ENCODE measurements at regions not wholly inside any gene's neighbourhood (a gene's known extent, or its start where the extent isn't known, plus 50 kb on each side); places are given as distances from the start of the nearest gene placed in this dataset.

- H3K9me3 Mint-ChIP-seq: no peaks in the 10 kb centered on the region
- Histone ChIP-seq H3K27ac (ENCODE audit: low read depth, low read length) (no peak overlapping the region), H3K36me3 (ENCODE audit: control insufficient read depth, insufficient read depth, low read length) (no peaks in the 10 kb centered on the region), H3K9ac (ENCODE audit: extremely low read depth, low read length, poor library complexity, severe bottlenecking) (no peak overlapping the region), H3K9me3 (ENCODE audit: control insufficient read depth, low read length) (no peaks in the 10 kb centered on the region), H3K4me3 (ENCODE audit: low read length) (no peak overlapping the region), H3K4me1 (ENCODE audit: control insufficient read depth, insufficient read depth, low read length) (no peaks in the 10 kb centered on the region), H3K27me3 (ENCODE audit: control insufficient read depth, insufficient read depth, low read length, poor library complexity, severe bottlenecking) (no peaks in the 10 kb centered on the region)
- no peak overlapping the region for H3K27ac Mint-ChIP-seq
- H3K36me3 Mint-ChIP-seq (ENCODE audit: low read depth): no peaks in the 10 kb centered on the region
- no peak for DNase-seq
- H3K4me1 Mint-ChIP-seq: no peaks in the 10 kb centered on the region
- no peak overlapping the region for H3K4me3 Mint-ChIP-seq
- TF ChIP-seq CTCF (conservative IDR thresholded peaks at IDR 0.05): no peak
- peaks cover 2% of the 10 kb centered on the region for H3K27me3 Mint-ChIP-seq (ENCODE audit: insufficient read depth)
Measured at GRCh38 chr7:49577576-49577975, 195.9 kb upstream of the VWC2 start.

- no peaks in the 10 kb centered on the region for H3K9me3 ChIP-seq (ENCODE audit: control insufficient read depth, low read length)
- WGBS, 2 experiments (ENCODE audit: insufficient coverage in 1 of 2, insufficient read length in 1 of 2): 96 to 99% methylated on average over 9 to 13 of the region's 13 CpGs
- Mint-ChIP-seq H3K27ac (no peak overlapping the region), H3K27me3 (ENCODE audit: insufficient read depth) (peaks cover 2% of the 10 kb centered on the region), H3K4me1 (no peaks in the 10 kb centered on the region), H3K36me3 (ENCODE audit: low read depth) (no peaks in the 10 kb centered on the region), H3K9me3 (no peaks in the 10 kb centered on the region), H3K4me3 (no peak overlapping the region)
- H3K36me3 ChIP-seq (ENCODE audit: control insufficient read depth, insufficient read depth, low read length): no peaks in the 10 kb centered on the region
- TF ChIP-seq CTCF (conservative IDR thresholded peaks at IDR 0.05): no peak
- no peak overlapping the region for H3K9ac ChIP-seq (ENCODE audit: extremely low read depth, low read length, poor library complexity, severe bottlenecking)
- no peaks in the 10 kb centered on the region for H3K27me3 ChIP-seq (ENCODE audit: control insufficient read depth, insufficient read depth, low read length, poor library complexity, severe bottlenecking)
- no peak overlapping the region for H3K27ac ChIP-seq (ENCODE audit: low read depth, low read length)
- H3K4me3 ChIP-seq (ENCODE audit: low read length): no peak overlapping the region
- DNase-seq: no peak
- no peaks in the 10 kb centered on the region for H3K4me1 ChIP-seq (ENCODE audit: control insufficient read depth, insufficient read depth, low read length)
Measured at GRCh38 chr7:49579408-49579807, 194.0 kb upstream of the VWC2 start.

- Histone ChIP-seq H3K9me3 (ENCODE audit: control insufficient read depth, low read length) (no peaks in the 10 kb centered on the region), H3K4me1 (ENCODE audit: control insufficient read depth, insufficient read depth, low read length) (no peaks in the 10 kb centered on the region), H3K9ac (ENCODE audit: extremely low read depth, low read length, poor library complexity, severe bottlenecking) (no peak overlapping the region), H3K36me3 (ENCODE audit: control insufficient read depth, insufficient read depth, low read length) (no peaks in the 10 kb centered on the region), H3K27ac (ENCODE audit: low read depth, low read length) (no peak overlapping the region), H3K4me3 (ENCODE audit: low read length) (no peak overlapping the region), H3K27me3 (ENCODE audit: control insufficient read depth, insufficient read depth, low read length, poor library complexity, severe bottlenecking) (no peaks in the 10 kb centered on the region)
- peak; percentile 60 for TF ChIP-seq CTCF (conservative IDR thresholded peaks at IDR 0.05)
- peaks cover 2% of the 10 kb centered on the region for H3K27me3 Mint-ChIP-seq (ENCODE audit: insufficient read depth)
- peak; percentile 79 for DNase-seq
- no peak overlapping the region for H3K27ac Mint-ChIP-seq
- 90 to 92% methylated on average over 2 to 16 of the region's 16 CpGs for WGBS, 2 experiments (ENCODE audit: insufficient coverage in 1 of 2, insufficient read length in 1 of 2)
- no peaks in the 10 kb centered on the region for H3K9me3 Mint-ChIP-seq
- H3K4me1 Mint-ChIP-seq: no peaks in the 10 kb centered on the region
- H3K36me3 Mint-ChIP-seq (ENCODE audit: low read depth): no peaks in the 10 kb centered on the region
- H3K4me3 Mint-ChIP-seq: no peak overlapping the region
Measured at GRCh38 chr7:49580000-49580399, 193.4 kb upstream of the VWC2 start.
